Fibroblast of lung (primary cell): ENCODE measurements at regions not wholly inside any gene's neighbourhood (a gene's known extent, or its start where the extent isn't known, plus 50 kb on each side); places are given as distances from the start of the nearest gene placed in this dataset.

Source experiments
- DNase-seq, 2 donors: peaks; one replicate each; pipeline versions ENCODE4 v3.0.0 to v3.0.0-alpha.2; 2010; ENCODE audit warnings: low read depth in 2 of 2
- H2AFZ ChIP-seq: 2 replicates; pipeline ENCODE4 v1.5.1; 2012; ENCODE audit warnings: low read length, control low read depth, inconsistent platforms
- H3K27ac ChIP-seq: 2 replicates; pipeline ENCODE4 v1.5.1; 2011; ENCODE audit warnings: low read length, control low read depth; ENCODE audit not compliant: insufficient read depth
- H3K27me3 ChIP-seq: 2 replicates; pipeline ENCODE4 v1.5.1; 2011; ENCODE audit warnings: mild to moderate bottlenecking, low read length; ENCODE audit not compliant: control insufficient read depth, insufficient read depth
- H3K36me3 ChIP-seq: 2 replicates; pipeline ENCODE4 v1.5.1; 2011; ENCODE audit warnings: low read length; ENCODE audit not compliant: control insufficient read depth, insufficient read depth
- H3K4me1 ChIP-seq: 2 replicates; pipeline ENCODE4 v1.5.1; 2011; ENCODE audit warnings: low read length; ENCODE audit not compliant: control insufficient read depth, insufficient read depth; ENCODE audit errors: extremely low read depth
- H3K4me2 ChIP-seq: 2 replicates; pipeline ENCODE4 v1.5.1; 2011; ENCODE audit warnings: low read length, control low read depth; ENCODE audit not compliant: insufficient read depth; ENCODE audit errors: extremely low read depth
- H3K4me3 ChIP-seq, 4 experiments: fragments of 200-600 bp in 1 of 4; sonication (generic) in 1 of 4; replicated peaks in 1 of 4; 2 replicates each; pipeline ENCODE4 v1.5.1; 2011 to 2016; ENCODE audit warnings: low read length in 4 of 4, low read depth in 3 of 4, mild to moderate bottlenecking in 3 of 4, control low read depth in 2 of 4, inconsistent platforms in 1 of 4, mixed read lengths in 1 of 4; ENCODE audit not compliant: insufficient read depth in 1 of 4; ENCODE audit errors: control extremely low read depth in 1 of 4
- H3K79me2 ChIP-seq: 2 replicates; pipeline ENCODE4 v1.5.1; 2012; ENCODE audit warnings: mild to moderate bottlenecking, low read length, inconsistent platforms; ENCODE audit not compliant: control insufficient read depth, insufficient read depth
- H3K9ac ChIP-seq: 2 replicates; pipeline ENCODE4 v1.5.1; 2011; ENCODE audit warnings: mild to moderate bottlenecking, low read length, control low read depth; ENCODE audit not compliant: insufficient read depth
- H3K9me3 ChIP-seq: 2 replicates; pipeline ENCODE4 v1.5.1; 2012; ENCODE audit warnings: low read depth, low read length; ENCODE audit not compliant: control insufficient read depth, insufficient read depth
- H4K20me1 ChIP-seq: 2 replicates; pipeline ENCODE4 v1.5.1; 2011; ENCODE audit warnings: low read length; ENCODE audit not compliant: control insufficient read depth, insufficient read depth; ENCODE audit errors: extremely low read depth
- CTCF ChIP-seq, 2 donors: IDR thresholded peaks in 1 of 2; conservative IDR thresholded peaks in 1 of 2; 1 replicate in 1 of 2; 2 replicates in 1 of 2; pipeline ENCODE4 v1.5.1; 2011 to 2012; ENCODE audit warnings: low read length in 2 of 2, control low read depth in 1 of 2, inconsistent platforms in 1 of 2, low read depth in 1 of 2, mild to moderate bottlenecking in 1 of 2
- EZH2 ChIP-seq: IDR thresholded peaks from 2 replicates; pipeline ENCODE4 v1.5.1; 2012; ENCODE audit warnings: low read length, control low read depth, mild to moderate bottlenecking; ENCODE audit errors: missing control alignments

GRCh38 chrX:4805502-4805901 lies 1092.1 kb upstream of the PRKX start:
- Histone ChIP-seq H3K79me2 (no peaks in the 10 kb centered on the region), H3K9me3 (no peaks in the 10 kb centered on the region), H3K36me3 (no peaks in the 10 kb centered on the region), H3K27me3 (no peaks in the 10 kb centered on the region), H3K27ac (no peak overlapping the region), H3K4me2 (no peak overlapping the region), H2AFZ (no peak overlapping the region), H3K9ac (no peak overlapping the region), H4K20me1 (no peaks in the 10 kb centered on the region), H3K4me1 (no peaks in the 10 kb centered on the region), H3K4me3 (no peak overlapping the region)
- TF ChIP-seq CTCF (conservative IDR thresholded peaks at IDR 0.05 in 1 of 2, IDR thresholded peaks at IDR 0.05 in 1 of 2; ENCODE audit: low read depth in 1 of 2, low read length in 2 of 2) = no peak
- no peak for TF ChIP-seq EZH2
- DNase-seq = no peak

GRCh38 chrX:4800756-4801155 lies 1087.3 kb upstream of the PRKX start:
- H3K79me2 ChIP-seq = no peaks in the 10 kb centered on the region
- H3K36me3 ChIP-seq = no peaks in the 10 kb centered on the region
- H3K4me1 ChIP-seq = no peaks in the 10 kb centered on the region
- no peak for TF ChIP-seq EZH2
- TF ChIP-seq CTCF (conservative IDR thresholded peaks at IDR 0.05 in 1 of 2, IDR thresholded peaks at IDR 0.05 in 1 of 2; ENCODE audit: low read depth in 1 of 2, low read length in 2 of 2) = no peak
- no peak for DNase-seq
- no peak overlapping the region for H3K4me3 ChIP-seq
- H3K4me2 ChIP-seq = no peak overlapping the region
- no peaks in the 10 kb centered on the region for H4K20me1 ChIP-seq
- no peak overlapping the region for H3K27ac ChIP-seq
- H3K9me3 ChIP-seq = no peaks in the 10 kb centered on the region
- no peak overlapping the region for H3K9ac ChIP-seq
- H2AFZ ChIP-seq = no peak overlapping the region
- H3K27me3 ChIP-seq = no peaks in the 10 kb centered on the region

GRCh38 chrX:4787971-4788370 lies 1074.5 kb upstream of the PRKX start:
- TF ChIP-seq CTCF (conservative IDR thresholded peaks at IDR 0.05 in 1 of 2, IDR thresholded peaks at IDR 0.05 in 1 of 2; ENCODE audit: low read depth in 1 of 2, low read length in 2 of 2) (no peak), EZH2 (no peak)
- H3K4me1 ChIP-seq = no peaks in the 10 kb centered on the region

More at GRCh38 chrX:4787971-4788370, 1074.5 kb upstream of the PRKX start:
- H3K36me3 ChIP-seq = no peaks in the 10 kb centered on the region
- H3K9me3 ChIP-seq = no peaks in the 10 kb centered on the region
- no peaks in the 10 kb centered on the region for H3K27me3 ChIP-seq
- no peak overlapping the region for H3K9ac ChIP-seq
- no peaks in the 10 kb centered on the region for H4K20me1 ChIP-seq
- H3K4me3 ChIP-seq = no peak overlapping the region
- H3K27ac ChIP-seq = no peak overlapping the region
- no peak for DNase-seq
- H3K4me2 ChIP-seq = no peak overlapping the region
- H2AFZ ChIP-seq = no peak overlapping the region
- H3K79me2 ChIP-seq = no peaks in the 10 kb centered on the region
